ENCODE measurements at regions not wholly inside any gene's neighbourhood (a gene's known extent, or its start where the extent isn't known, plus 50 kb on each side); places are given as distances from the start of the nearest gene placed in this dataset.

DNA sequence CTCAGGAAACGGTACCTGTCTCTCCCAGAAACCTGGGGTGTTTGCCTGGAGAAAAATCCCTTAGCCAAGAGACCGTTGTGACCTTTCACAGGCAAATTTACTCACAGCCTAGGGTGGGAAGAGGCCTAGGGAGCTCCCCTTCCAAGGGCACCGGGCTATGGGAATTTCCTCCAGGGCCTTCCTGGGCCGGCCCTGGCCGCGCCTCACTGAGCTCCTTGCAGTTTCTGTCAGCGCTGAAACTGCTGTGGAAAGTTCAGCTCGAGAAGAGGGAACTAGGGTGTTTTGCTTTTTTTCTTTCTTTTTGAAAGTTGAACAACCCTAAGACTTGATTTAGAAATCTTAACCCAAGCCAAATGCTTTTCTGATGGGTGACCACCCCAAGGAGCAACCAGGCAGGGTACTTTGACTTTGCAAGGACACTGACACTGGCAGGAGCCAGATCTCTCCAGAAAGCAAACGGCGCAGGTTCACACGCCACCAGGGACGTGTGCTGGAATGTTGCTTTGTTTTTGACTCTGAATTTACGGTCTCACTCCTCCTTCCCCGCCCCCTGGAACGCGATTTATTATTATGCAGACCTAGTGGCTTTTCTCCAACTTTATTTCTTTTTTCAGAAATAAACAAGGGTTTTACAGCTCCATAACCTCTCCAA is 229.6 kb upstream of the JUN start:
- peak; percentile 48 for DNase-seq
- Mint-ChIP-seq H3K4me3 (peak overlapping the region; percentile 83), H3K27ac (peak overlapping the region; percentile 93)

DNA sequence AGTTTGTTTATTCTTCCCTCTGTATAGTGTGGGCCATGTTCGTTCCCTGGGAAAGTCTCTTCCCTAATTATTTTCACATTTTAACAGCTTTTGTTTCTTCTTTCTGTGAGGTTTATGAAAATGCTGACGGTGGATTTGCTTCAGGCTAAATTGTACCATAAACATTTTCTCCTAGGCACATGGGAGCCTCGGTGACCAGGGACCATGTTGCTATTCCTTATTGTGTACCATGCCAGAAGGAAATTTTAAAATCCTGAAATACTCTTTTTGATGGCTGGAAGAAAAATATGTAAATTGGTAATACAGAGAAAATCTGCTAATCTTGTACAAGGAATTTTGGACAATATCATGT is 230.1 kb upstream of the JUN start:
- Mint-ChIP-seq H3K4me3 (peak overlapping the region; percentile 83), H3K4me1 (ENCODE audit: low read depth) (peaks cover 74% of the 10 kb centered on the region), H3K9me3 (peaks cover 9% of the 10 kb centered on the region; the same call in 1 of the 2 replicates), H3K36me3 (ENCODE audit: low read depth) (peaks cover 10% of the 10 kb centered on the region), H3K27me3 (ENCODE audit: insufficient read depth) (no peaks in the 10 kb centered on the region; the same call in 1 of the 2 replicates), H3K27ac (peak overlapping the region; percentile 93)
- TF ChIP-seq CTCF (IDR thresholded peaks at IDR 0.05) = no peak
- no peak for DNase-seq

More for the DNA sequence above, 229.6 kb upstream of the JUN start:
- no peak for TF ChIP-seq CTCF (IDR thresholded peaks at IDR 0.05)
- H3K9me3 Mint-ChIP-seq = peaks cover 5% of the 10 kb centered on the region; the same call in 1 of the 2 replicates
- peaks cover 73% of the 10 kb centered on the region for H3K4me1 Mint-ChIP-seq (ENCODE audit: low read depth)
- peaks cover 7% of the 10 kb centered on the region for H3K36me3 Mint-ChIP-seq (ENCODE audit: low read depth)
- H3K27me3 Mint-ChIP-seq (ENCODE audit: insufficient read depth) = no peaks in the 10 kb centered on the region; the same call in 1 of the 2 replicates

DNA sequence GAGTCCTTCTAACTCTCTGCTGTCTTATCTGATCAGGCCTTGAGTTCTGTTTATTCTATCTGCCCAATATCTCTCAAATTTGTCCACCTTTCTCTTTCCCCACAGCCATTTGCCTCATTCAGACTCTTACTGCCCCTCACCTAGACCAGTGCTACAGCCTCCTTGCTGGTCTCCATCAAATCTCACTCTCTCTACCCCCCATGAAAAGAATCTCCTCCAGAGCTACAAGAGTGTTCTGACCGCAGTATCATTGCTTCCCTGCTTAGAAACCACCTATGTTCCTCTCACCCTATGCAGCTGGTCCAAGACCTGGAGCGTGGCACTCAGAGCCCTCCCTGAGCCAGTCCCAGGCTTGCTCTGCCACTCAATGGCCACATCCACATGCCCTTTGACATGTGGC is 231.0 kb upstream of the JUN start:
- no peak for TF ChIP-seq CTCF (IDR thresholded peaks at IDR 0.05)
- no peaks in the 10 kb centered on the region; the same call in 1 of the 2 replicates for H3K27me3 Mint-ChIP-seq (ENCODE audit: insufficient read depth)
- H3K4me3 Mint-ChIP-seq = peak overlapping the region; percentile 14; the same call in 1 of the 2 replicates
- H3K9me3 Mint-ChIP-seq = peaks cover 9% of the 10 kb centered on the region; the same call in 1 of the 2 replicates
- peaks cover 10% of the 10 kb centered on the region for H3K36me3 Mint-ChIP-seq (ENCODE audit: low read depth)
- no peak for DNase-seq
- peaks cover 83% of the 10 kb centered on the region for H3K4me1 Mint-ChIP-seq (ENCODE audit: low read depth)
- H3K27ac Mint-ChIP-seq = peak overlapping the region; percentile 93

- H3K9me3 Mint-ChIP-seq = peaks cover 9% of the 10 kb centered on the region; the same call in 1 of the 2 replicates
- peak overlapping the region; percentile 93 for H3K27ac Mint-ChIP-seq
- TF ChIP-seq CTCF (IDR thresholded peaks at IDR 0.05) = no peak
- no peaks in the 10 kb centered on the region; the same call in 1 of the 2 replicates for H3K27me3 Mint-ChIP-seq (ENCODE audit: insufficient read depth)
- H3K36me3 Mint-ChIP-seq (ENCODE audit: low read depth) = peaks cover 10% of the 10 kb centered on the region
- H3K4me1 Mint-ChIP-seq (ENCODE audit: low read depth) = peaks cover 92% of the 10 kb centered on the region
- H3K4me3 Mint-ChIP-seq = peak overlapping the region; percentile 36
- DNase-seq = peak; percentile 69
Observed at GRCh38 chr1:59015708-59016107, 231.9 kb upstream of the JUN start.

DNA sequence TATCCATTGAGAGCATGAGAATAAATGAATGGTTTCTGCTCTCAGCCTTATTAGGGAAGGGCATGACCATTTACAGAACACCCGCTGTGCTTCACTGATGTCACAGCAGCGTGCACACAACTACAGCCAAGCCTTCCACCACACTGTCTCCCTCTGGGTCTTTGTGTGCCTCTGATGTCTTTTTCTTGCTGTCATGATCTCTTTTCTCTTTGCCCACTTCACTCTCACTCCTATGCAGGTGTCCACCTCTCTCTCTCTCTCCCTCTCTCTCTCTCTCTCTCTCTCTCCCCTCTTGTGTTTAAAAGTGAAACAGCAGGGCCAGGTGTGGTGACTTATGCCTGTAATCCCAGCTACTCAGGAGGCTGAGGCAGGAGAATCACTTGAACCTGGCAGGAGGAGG is 232.5 kb upstream of the JUN start:
- H3K4me3 Mint-ChIP-seq = no peak overlapping the region

More for the DNA sequence above, 232.5 kb upstream of the JUN start:
- peak overlapping the region; percentile 93 for H3K27ac Mint-ChIP-seq
- H3K4me1 Mint-ChIP-seq (ENCODE audit: low read depth) = peaks cover 93% of the 10 kb centered on the region
- H3K36me3 Mint-ChIP-seq (ENCODE audit: low read depth) = peaks cover 10% of the 10 kb centered on the region
- no peak for DNase-seq
- no peaks in the 10 kb centered on the region; the same call in 1 of the 2 replicates for H3K27me3 Mint-ChIP-seq (ENCODE audit: insufficient read depth)
- H3K9me3 Mint-ChIP-seq = peaks cover 9% of the 10 kb centered on the region; the same call in 1 of the 2 replicates
- TF ChIP-seq CTCF (IDR thresholded peaks at IDR 0.05) = peak; percentile 12; the same call in 1 of the 2 replicates

Measured in HFFc6 (cell line).